ENCODE measurements at regions not wholly inside any gene's neighbourhood (a gene's known extent, or its start where the extent isn't known, plus 50 kb on each side); places are given as distances from the start of the nearest gene placed in this dataset.

- no peak for DNase-seq (ENCODE audit: low read depth)
Observed at GRCh38 chr6:139510040-139510790, 135.8 kb upstream of the CITED2 start.

DNA sequence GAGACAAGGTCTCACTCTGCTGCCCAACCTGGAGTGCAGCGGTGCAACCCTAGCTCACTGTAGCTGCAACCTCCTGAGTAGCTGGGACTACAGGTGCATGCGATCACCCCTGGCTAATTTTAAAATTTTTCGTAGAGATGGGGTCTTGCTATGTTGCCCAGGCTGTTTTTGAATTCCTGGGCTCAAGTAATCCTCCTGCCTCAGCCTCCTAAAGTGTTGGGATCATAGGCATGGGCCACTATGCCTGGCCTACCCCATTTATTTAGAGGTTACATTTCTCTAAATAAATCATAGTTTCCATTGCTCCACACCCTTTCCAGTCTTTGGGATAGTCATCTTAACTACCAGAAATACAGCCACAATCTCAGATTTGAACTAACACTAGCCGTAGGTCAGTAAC is 134.7 kb upstream of the CITED2 start:
- DNase-seq (ENCODE audit: low read depth), result no peak

GRCh38 chr6:139508576-139508975 is 134.1 kb upstream of the CITED2 start:
- DNase-seq (ENCODE audit: low read depth), result no peak

GRCh38 chr6:139508023-139508422 is 133.6 kb upstream of the CITED2 start:
- DNase-seq (ENCODE audit: low read depth), result no peak

DNA sequence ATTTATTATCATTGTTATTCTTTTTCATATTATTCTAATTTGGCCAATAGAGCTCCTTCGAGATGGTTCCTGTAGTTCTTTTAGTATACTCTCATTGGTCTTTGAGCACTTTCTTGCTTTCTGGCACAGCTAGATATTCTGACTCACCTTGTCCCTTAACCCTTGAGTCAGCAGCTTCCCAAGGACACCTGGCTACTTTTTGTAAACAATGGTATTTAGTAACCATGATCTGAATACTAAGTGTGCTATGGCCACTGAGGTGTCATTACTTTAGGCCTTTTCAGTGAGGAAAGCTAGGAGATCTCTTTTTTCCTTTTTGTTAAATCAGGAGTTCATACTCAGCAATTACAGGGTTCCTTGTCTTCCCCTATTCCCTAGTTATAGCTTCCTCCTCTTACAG is 126.5 kb upstream of the CITED2 start:
- no peak for DNase-seq (ENCODE audit: low read depth)

GRCh38 chr6:139498715-139499114 is 124.3 kb upstream of the CITED2 start:
- no peak for DNase-seq (ENCODE audit: low read depth)

- DNase-seq (ENCODE audit: low read depth), result no peak
Observed at GRCh38 chr6:139497345-139497961, 123.0 kb upstream of the CITED2 start.

- DNase-seq (ENCODE audit: low read depth), result no peak
Observed at GRCh38 chr6:139496654-139497344, 122.4 kb upstream of the CITED2 start.

DNA sequence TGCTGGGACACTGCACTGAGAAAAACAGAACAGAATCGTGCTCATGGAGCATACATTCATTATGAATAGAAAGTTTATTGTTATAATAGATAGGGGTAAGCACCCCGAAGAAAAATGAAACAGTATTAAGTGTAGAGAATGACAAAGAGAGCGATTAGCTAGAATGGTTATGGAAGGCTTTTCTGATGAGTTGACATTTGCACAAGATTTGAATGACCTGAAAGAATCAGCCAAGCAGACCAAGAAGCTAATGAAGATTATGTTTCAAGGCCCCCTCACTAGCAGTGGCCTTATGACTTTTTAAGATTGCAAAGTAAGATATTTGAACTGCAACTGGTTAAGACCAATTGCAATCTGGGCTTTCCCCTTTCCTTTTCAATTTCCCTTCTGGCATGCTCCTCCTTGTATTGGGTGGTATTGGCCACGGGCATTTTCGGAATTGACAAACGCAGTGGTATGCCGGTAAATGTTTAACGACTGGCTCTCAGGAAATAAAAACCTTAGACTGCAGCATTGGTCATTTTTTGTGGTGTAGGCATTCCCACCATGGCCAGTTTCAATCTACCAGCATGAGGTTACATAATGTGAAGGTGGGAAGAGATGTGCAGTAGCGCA is 120.0 kb upstream of the CITED2 start:
- DNase-seq (ENCODE audit: low read depth), result no peak

DNA sequence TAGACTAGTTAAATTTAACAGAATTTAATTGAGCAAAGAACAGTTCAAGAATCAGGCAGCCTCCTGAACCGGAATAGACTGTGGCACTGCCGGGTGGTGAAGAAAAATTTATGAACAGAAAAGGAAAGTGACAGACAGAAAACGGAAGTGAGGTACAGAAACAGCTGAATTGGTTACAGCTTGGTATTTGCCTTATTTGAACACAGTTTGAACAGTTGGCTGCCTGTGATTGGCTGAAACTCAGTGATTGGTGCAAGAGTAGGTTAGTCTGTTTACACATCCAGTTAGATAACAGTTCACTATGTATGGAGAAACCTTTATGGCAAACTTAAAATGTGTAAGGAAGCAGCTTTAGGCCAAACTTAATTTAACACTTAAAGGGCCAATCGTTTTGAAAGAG is 116.0 kb upstream of the CITED2 start:
- no peak for DNase-seq (ENCODE audit: low read depth)

- DNase-seq (ENCODE audit: low read depth), result no peak
Observed at GRCh38 chr6:139486476-139486799, 112.0 kb upstream of the CITED2 start.

DNA sequence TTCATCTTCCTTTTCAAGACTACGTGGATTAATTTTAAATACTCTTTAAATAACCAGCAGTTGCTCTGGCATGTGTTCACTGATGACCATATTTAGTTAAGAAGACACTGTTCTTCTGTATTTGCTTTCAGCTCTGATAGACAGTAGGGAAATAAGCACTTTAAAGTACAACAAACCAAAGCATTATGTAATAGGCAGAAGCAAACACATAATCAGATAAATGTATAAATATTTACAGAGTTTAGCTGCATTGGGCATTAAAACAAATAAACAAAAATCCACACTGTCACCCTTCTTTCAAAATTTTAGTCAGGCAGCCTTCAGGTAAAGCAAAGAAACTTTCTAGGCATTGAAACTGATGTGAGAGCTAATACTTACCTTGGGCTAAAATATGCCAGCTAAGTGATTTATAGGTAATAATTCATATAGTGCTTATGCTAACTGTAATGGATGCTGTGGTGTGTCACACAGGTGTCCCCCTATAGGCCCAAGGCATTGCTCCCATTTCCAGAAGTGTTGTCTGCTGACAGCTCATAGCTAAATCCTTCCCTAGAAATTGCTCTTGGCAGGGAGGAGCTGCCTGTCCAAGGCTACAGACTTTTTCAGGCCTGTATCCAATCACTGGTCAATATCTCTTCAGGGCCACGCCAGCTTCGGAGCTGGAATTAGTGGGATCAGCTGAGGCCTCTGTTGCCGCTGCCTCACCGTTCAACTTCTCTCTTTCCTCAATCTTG is 111.5 kb upstream of the CITED2 start:
- DNase-seq (ENCODE audit: low read depth), result no peak

DNA sequence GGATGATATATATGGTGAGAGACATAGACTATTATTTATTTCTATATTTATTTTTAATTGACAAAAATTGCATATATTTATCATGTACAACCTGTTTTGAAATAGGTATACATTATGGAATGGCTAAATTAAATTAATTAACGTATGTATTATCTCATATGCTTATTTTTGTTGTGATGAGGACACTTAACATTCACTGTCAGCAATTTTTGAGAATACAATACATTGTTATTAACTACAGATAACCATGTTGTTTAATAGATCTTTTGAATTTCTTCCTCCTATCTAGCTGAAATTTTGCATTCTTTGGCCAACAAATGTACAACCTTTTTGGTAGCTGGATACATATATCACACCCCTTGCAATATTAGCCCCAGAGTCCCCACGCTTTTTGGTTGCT is 110.7 kb upstream of the CITED2 start:
- no peak for DNase-seq (ENCODE audit: low read depth)

DNA sequence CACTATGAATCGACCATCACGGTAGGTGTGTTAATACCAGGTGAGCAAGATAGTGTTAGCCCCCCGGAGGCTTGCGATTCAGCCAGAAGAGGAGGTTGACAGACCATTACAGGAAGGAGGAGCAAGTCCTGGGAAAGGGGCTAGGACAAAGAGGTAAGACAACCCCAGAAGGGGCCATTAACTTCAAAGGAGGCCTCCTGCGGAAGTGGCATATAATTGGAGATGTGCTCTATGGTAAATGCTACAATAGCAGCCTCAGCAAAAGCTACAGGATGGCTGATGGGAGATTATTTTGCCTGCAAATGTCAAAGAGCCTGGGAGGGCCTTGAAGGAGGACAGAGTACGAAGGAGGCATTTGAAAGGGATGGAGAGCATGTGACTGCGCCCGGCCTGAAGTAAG is 108.6 kb upstream of the CITED2 start:
- DNase-seq (ENCODE audit: low read depth), result no peak

DNA sequence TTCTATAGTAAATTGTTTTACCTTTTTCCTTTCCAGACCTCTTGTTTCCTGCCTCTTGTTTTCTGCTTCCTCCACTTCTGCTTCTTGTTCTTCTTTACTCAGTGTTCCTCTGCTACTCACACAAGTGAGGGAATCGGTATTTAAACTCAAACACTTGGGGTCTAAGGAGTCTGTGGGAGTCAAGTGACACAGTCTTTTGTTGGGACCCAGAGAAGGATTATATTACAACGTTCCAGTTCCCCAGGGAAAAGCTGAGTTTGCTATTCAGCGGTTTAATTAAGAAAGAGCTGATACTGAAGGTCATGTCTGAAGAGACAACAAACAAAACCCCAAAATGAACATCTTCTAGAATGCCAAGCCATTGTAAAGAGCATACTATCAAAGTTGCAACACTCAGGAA is 107.8 kb upstream of the CITED2 start:
- DNase-seq (ENCODE audit: low read depth), result no peak

DNA sequence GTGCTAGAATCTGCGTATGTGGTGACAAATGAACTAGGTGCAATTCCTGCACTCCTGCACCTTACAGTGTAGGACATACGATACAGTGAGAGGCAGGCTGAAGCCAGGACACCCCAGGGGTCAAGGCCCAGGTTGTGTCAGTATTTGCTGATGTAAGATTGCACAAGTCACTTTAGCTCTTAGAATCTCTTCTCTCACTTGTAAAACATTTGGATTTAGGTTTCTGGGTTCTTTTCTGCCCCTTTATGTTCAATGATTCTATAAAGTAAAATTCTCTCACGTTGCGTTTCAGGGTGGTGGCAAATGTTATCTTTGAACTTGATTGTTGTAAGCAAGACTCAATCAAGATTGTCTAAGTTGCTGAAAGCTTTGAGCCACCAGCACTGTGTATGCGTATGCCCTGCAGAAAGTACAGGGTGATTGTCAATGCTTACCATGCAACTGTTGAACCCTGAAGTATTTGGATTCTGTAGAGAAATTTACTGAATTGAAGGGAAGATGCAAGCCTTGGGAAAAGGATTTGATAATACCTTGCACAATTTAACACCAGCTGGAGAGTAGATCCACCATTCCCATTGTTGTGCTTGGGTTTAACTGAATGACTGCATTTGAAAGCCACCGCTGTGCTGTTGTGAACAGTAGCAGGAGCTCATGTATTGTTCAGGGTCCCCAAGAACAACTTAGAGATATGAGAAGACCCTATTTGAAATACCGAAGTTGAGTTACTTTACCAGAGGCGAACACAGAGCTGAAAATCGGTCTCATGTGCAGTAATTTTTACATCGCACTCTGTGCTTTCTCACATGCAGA is 106.1 kb upstream of the CITED2 start:
- DNase-seq (ENCODE audit: low read depth), result no peak

DNA sequence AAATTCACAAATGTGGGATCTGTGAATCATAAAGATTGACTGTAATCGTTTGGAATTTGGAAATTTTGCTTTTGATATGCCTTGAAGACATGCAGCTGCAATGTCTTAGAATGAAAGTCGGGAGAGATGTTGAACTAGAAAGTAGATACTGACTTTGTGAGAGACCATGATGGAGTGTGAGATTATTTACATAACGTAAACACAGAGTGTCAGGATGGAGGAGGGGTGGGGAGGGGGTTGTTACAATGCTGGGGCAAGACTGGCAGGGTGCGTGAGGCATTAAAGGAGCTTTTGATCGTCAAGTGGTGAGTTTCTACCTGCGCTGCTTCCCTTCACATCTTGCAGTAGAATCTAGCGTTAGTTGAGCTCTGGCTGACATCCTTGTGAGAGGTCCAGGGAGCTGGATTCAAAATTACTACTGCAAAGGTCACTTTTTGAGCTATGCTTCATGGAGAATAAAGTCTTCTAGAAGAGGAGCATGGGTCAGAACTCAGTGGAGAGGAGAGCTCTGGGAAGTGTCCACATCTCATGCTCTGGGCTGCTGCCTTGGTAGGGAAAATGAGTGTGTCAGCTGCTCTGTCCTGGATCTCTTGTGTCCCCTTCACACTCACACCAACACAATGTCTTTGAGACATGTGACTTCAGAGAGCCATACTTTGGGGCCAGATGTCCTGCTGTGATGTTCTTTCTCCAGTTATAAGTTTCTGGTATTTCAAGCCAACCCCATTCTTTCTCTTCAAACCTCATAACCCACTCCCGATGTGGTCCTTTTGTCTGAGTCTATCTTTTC is 105.2 kb upstream of the CITED2 start:
- DNase-seq (ENCODE audit: low read depth), result no peak

GRCh38 chr6:139475646-139476045 is 101.2 kb upstream of the CITED2 start:
- no peak for DNase-seq (ENCODE audit: low read depth)

DNA sequence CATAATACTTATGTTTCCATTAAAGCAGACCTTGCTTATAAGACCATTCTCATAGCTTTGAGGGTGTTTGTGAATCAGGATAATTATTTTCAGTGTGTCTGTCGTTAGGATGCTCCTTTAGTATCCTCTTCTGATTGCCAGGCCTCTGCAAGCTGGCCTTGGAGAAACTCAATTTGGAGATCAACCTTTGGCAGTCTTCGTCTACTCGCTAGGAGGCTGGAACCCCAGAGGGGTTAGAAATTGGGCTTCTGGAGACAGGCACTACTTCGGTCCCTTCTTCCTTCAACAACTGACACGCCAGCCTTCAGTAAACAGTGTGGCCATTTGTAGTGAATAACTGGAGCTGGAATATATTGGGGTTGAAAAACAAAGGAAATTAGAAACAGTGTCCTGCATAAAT is 100.8 kb upstream of the CITED2 start:
- no peak for DNase-seq (ENCODE audit: low read depth)
